Fibroblast of pulmonary artery (primary cell): ENCODE measurements at regions not wholly inside any gene's neighbourhood (a gene's known extent, or its start where the extent isn't known, plus 50 kb on each side); places are given as distances from the start of the nearest gene placed in this dataset.

Experiments used
- DNase-seq: peaks from one replicate; pipeline ENCODE4 v3.0.0-alpha.2; 2010; ENCODE audit warnings: low read depth
- H3K4me3 ChIP-seq: replicated peaks from 2 replicates; pipeline ENCODE4 v1.5.1; 2011; ENCODE audit warnings: low read depth, mild to moderate bottlenecking, control low read depth, low read length, moderate library complexity
- CTCF ChIP-seq: IDR thresholded peaks from 2 replicates; pipeline ENCODE4 v1.5.1; 2011; ENCODE audit warnings: mild to moderate bottlenecking, control low read depth, low read length, inconsistent platforms; ENCODE audit errors: missing control alignments

GRCh38 chr6:17002123-17002522, 99.7 kb upstream of the STMND1 start:
- DNase-seq: no peak
- no peak for TF ChIP-seq CTCF
- no peak overlapping the region for H3K4me3 ChIP-seq

GRCh38 chr6:17001188-17001587, 100.7 kb upstream of the STMND1 start:
- no peak for TF ChIP-seq CTCF
- no peak for DNase-seq
- no peak overlapping the region for H3K4me3 ChIP-seq

- DNase-seq: peak; percentile 69
- TF ChIP-seq CTCF: no peak
- H3K4me3 ChIP-seq: no peak overlapping the region
Measured at GRCh38 chr6:16999491-17000436, 102.1 kb upstream of the STMND1 start.

- no peak for DNase-seq
- H3K4me3 ChIP-seq: no peak overlapping the region
- no peak for TF ChIP-seq CTCF
Measured at GRCh38 chr6:16998461-16998860, 103.4 kb upstream of the STMND1 start.

- no peak overlapping the region for H3K4me3 ChIP-seq
- TF ChIP-seq CTCF: no peak
- DNase-seq: no peak
Measured at GRCh38 chr6:16995511-16996250, 106.2 kb upstream of the STMND1 start.

- no peak overlapping the region for H3K4me3 ChIP-seq
- TF ChIP-seq CTCF: no peak
- no peak for DNase-seq
Measured at GRCh38 chr6:16993396-16993795, 108.5 kb upstream of the STMND1 start.
